ENCODE measurements at regions not wholly inside any gene's neighbourhood (a gene's known extent, or its start where the extent isn't known, plus 50 kb on each side); places are given as distances from the start of the nearest gene placed in this dataset.

GRCh38 chr18:59751186-59751585, 54.0 kb upstream of the CCBE1 start:
- no peak for DNase-seq

DNA sequence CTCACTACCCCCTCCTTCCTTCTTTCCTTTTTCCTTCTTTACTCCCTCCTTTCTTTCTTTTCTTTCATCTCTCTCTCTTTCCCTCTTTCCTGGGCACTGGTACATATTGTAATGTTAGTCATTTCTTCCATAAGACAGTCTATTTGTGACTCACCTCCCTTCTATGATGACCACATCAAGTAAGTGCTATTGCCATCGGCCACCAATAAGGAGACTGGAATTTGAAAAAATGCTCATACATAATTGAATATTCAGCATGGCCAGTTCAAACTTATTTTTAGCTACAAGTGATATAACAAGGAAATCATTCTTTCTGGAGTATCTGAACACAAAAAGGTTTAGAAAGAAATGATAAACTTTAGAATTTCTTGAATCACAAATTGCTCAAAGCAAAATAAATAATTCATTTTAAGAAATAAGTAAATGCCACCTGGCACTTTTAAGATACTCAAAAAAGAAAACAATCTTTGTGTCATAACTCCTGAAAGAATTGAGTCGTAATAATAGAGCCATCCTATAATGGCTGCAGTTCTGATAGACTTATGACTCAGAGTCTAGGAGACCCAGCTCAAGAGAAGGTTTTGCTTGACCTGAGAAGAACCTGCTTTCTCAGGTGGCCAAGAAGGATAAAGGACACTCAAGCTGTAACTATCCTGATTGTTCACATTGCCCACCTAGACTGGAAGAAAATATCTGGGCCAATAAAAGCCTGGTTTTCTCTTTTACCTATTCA, 51.6 kb upstream of the CCBE1 start:
- no peak for DNase-seq
